HG02642 (cell line): ENCODE measurements at regions not wholly inside any gene's neighbourhood (a gene's known extent, or its start where the extent isn't known, plus 50 kb on each side); places are given as distances from the start of the nearest gene placed in this dataset.
"Not testable (repeated sequence)": the region's sequence is repeated elsewhere in the genome, so short reads cannot be mapped to it uniquely, and the experiment has no call there.

Experiments used
- ATAC-seq: cut with Tn5 transposase; IDR thresholded peaks from one replicate; pipeline ENCODE4 v1.9.1; 2021; ENCODE audit warnings: mild to moderate bottlenecking; ENCODE audit not compliant: unreplicated experiment, poor library complexity

DNA sequence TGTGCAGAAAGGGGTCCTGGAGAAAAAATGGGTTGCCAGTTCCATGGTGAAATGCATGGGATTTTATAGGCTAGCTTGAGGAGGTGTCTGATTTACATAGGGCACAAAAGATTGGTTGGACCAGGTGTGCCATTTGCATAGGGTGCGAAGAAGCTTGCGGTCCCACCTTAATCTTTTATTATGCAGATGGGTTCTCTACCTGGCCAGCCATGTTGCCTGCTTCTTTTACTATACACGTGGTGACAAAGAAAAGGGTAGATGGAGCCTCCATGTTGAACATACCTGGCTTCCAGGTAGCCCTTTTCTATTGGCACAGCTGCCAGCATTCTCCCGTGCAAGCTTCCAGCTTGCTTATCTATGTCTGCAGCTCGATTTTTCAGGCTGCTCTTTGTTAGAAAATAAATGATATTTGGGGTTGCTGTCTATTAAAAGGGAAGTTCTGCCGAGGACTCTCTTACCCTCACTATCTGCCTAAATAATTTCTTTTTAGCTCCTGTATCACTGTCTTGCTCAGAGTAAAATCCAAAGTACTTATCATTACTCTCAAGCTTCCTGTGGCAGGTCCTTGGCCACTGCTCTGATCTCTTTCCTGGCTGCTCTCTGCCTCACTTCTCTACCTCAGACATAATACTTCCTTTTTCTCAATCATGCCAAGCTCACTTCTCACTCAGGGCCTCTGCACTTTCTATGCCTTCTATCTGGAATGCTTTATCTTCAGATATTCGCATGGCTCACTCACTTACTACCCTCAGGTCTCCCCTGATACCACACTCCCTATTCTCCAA lies 216.0 kb upstream of the DAAM1 start:
- no peak for ATAC-seq

DNA sequence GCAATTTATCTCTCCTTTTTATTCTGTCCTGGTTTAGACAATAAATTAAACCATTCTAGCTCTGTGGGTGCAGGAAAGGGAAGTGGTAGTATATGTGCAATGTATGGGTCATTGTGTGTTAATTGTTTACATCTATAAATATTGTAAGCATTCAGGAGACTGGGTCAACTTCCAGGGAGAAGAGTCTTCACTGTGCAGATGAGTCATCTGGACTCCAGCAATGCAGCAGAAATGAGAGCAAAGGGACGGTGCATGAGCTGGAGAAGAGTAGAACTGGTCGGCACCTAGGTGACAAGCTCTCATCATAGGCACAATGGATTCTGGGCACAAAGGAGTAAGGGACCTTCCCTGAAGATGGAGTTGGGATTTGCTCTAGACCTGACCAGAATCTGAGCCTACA lies 211.1 kb upstream of the DAAM1 start:
- no peak for ATAC-seq

DNA sequence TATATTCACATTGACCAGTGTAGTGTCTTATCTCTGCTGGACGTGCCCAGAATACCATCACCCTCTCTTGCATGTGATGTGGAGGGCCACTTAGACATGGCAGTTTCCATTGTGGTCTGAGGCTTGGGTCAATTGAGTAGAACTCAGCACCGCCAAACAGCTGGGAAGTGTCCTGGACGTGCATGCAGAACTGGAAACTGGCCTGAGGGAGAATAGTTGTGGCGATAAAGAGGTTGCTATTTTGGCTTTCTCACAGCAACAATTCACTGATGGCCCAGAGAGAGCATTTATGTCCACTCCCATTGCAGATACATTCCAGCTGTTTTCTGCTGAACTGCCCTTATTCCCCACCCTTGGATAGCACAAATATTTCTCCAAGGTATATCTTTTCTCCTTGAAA lies 210.1 kb upstream of the DAAM1 start:
- no peak for ATAC-seq

DNA sequence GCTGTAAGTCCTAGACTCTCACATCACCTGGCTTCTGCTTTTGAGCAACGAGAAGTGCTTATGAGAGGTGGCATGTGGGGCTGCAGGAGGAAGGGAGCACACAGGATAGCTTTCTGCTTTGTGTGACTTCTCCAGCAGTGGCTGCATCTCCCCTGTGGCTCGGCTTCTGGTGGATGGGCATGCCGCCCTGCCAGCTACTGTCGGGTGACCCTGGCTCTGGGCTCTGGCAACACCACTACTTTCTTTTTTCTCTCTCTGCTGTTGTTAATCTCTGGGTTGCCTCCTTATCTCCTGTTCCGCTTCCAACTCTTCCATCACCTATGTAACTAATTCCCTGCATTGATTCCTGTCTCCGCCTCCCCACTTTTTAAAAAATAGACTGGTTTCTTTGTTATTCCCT lies 209.1 kb upstream of the DAAM1 start:
- no peak for ATAC-seq

DNA sequence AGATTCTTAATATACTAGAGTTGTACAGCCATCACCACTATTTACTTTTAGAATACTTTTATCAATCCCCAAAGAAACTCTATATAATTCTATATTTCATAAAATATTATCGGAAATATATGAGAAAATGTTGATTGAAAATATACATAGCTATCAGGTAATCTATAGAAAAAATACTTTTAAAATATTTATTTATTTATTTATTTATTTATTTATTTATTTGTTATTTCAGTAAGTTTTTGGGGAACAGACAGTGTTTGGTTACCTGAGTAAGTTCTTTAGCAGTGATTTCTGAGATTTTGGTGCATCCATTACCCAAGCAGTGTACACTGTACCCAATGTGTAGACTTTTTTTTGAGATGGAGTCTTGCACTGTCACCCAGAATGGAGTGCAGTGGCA lies 206.6 kb upstream of the DAAM1 start:
- ATAC-seq = no peak

DNA sequence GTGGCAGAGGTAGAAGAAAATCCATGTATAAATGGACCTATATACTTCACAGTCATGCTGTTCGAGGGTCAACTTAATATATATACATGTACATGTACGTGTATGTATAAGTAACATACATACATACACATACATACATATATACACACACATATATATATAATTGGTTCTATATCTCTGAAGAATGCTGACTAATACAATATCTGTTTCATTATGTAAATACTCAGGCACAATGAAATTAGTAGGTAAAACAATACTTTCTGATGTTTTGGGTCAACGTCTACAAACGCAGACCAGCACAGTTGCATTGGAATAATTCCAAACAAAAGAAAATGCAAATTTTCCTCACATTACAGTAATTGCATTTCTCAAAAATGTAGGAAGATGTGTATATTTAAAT lies 202.7 kb upstream of the DAAM1 start:
- ATAC-seq = no peak

DNA sequence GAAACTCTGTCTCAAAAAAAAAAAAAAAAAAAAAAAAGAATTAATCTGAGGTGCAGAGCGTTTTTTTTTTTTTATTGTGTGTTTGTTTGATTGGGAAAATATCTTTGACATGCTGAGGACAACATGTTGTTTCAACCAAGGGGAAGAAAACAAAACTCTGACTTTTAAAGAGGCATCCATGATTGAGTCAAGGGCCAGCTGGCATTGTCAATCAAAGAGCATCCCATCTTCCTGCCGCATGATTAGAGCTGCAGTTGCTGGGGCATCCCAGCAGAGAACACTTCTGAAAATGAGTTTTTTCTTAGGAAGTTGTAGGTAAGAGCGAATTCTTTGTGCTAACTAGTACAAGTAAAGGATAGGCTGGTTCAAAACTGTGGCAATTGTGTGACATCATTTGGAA lies 200.9 kb upstream of the DAAM1 start:
- ATAC-seq = no peak

DNA sequence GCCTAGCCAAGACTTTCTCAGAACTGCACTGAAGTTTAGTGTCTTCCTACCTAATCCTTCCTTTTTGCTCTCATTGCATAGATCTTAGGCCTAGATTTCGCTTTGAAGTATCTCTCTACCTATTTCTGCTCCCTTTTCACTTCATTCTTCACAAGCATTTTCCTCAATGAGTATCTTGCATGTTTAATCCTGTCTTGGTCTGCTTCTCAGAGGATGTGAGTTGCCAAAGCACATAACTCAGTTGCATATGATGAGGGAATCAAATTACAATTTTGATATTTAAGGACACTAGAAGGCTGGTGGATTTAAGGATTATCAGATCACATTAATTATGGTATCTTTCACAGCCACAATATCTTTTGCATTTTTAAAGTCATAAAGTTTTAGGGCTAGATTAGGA lies 195.5 kb upstream of the DAAM1 start:
- no peak for ATAC-seq

DNA sequence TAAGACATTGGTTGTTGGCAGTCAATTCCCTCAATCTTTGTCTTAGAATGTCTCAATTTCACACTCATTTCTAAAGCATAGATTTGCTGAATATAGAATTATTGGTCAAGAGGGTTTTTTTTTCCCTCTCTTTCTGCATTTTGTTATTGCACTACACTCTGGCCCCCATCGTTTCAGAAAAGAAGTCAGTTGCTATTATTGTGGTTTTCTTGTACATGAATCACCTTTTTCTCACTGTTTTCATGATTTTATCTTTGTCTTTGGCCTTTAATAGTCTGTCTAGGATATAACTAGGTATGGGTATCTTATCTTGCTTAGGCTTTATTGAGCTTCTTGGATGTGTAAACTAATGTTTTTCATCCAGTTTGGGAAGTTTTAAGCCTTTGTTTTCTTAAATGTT lies 194.3 kb upstream of the DAAM1 start:
- ATAC-seq = no peak

DNA sequence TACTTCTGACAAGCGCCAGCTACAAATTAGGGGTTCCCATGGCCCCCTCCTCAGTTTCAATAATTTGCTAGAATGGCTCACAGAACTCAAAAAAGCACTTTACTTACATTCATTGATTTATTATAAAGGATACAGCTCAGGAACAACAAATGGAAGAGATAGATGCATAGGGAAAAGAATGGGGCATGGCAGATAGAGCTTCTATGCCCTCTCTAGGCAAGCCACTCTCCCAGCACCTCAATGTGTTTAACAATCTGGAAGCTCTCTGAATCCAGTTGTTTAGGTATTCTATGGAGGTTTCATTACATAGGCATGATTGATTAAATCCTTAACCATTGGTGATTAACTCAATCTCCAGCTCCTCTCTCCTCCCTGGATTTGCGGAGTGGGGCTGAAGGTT lies 184.5 kb upstream of the DAAM1 start:
- ATAC-seq = no peak

DNA sequence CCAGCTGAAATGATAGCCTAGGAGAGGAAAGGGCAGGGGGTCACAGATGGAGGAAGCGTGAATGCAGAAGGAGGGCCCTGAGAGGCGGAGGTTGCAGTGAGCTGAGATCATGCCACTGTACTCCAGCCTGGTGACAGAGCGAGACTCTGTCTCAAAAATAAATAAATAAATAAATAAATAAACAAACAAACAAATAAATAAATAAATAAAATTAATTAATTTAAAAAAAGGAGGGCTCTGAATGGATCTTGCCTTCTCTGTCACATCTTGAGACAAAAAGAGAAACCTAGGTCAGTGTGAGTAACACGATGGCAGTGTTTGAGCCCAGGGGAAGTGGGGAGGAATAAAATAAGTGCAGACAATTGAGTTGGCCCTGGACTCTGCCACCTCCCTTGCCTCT lies 182.3 kb upstream of the DAAM1 start:
- ATAC-seq = not testable (repeated sequence)

DNA sequence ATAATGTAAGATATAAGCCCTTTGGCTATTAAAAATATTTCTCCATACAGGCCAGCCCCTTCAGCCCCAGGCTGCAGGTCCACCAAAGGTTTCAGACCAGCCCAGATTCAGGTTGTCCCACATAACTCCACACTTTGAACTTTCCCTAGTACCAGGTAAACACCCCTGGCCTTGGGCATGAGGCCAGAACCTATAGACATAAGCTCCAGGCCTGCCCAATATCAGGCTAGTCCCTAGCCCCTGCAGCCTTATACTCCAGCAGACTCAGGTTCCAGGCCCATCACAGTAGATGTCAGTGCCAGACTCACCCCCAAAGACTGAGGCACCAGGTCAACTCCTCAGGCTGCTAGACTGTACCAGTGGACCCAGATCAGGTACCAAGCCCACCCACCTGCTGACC lies 178.5 kb upstream of the DAAM1 start:
- ATAC-seq = no peak

DNA sequence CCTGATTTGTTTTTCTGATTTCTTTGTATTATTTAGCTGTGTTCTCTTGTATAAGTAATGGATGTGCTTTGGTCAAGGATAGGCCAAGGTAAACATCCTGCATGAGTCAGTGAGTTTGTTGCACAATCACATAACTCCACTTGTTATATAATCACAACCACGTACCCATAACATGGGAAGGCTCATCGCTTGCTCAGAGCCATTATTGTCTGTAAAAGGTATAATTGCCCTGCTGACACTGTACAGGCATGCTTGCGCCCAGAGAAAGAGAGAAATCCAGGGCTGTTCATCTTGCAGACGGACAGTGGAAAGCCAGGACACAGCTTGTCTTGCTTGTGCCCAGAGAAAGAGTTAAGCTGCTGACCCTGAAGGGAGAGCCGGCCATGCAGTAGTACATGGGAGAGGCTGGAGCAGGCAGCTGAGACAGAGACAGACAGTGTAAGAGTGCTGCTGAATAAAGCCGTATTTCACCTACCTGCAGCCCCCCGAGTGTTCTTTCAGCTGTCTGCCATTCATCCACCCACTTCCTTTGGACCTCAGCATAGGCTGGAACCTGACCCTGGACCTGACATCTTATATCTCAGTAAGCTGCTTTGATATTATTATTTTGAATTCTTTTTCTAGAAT lies 174.7 kb upstream of the DAAM1 start:
- no peak for ATAC-seq

DNA sequence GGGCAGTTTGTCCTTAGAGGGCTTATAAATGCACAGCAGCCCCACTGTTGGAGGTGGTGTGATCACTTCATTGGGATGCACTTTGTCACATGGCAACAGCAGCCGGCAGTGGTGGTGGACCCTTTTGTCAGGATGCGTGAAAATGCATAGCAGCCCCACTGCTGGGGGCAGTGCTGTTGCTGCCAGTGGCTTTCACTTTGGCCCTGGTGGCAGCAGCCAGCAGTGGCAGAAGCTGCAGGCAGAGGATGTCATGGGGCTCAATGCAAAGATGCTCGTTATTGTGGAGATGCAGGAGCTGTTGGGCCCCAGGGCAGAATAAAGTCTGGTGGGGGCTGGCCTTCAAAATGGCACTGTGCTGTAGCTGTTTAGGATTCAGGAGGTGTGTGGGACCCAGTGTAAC lies 173.0 kb upstream of the DAAM1 start:
- ATAC-seq = no peak

DNA sequence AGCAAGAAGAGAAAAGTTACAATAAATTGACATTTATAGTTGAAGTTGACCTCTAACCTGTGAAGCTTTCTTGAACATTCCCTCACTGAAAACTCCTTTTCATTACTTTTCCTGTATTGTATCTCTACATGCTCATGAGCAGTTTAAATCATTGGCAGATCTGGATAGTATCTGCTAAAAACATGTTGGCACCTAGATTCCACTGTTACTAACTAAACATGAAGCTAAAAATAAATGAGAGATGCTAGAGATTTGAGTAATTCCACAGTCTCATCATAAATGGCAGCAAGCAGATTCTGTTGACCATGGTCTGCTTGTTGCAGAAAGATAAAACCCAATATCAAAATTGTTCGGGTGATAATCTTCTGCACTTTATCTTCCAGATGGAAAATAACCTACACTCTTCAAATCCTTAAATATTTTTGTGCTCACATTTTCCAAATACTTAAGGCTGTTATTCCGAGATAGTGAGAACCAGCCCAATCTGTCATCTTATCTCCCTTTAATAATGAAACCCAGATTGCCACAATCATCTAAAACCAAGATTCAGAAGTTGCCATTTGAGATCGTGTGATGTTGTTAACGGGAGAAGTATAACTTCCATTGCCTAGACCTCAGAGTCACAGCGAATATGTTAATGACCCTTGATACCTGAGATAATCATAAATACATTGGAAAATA lies 171.0 kb upstream of the DAAM1 start:
- no peak for ATAC-seq

DNA sequence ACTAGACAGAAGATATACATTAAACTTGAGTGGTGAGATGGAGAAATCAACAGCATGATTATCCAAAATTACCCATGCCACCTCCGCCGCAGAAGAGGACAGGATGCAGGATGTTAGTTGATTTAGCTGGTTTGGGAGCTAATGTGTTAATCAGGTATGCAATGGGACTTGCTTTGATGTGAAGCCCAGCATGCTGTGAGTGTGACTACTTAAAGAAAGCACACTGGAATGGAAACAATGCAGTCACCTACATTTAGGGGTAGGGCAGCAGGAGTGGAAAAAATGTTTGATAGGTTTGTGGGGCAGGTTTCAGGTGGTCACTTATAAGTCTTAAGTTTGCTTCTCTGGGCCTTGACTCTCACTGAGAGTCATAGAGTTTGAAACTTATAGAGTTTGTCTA lies 170.0 kb upstream of the DAAM1 start:
- no peak for ATAC-seq

DNA sequence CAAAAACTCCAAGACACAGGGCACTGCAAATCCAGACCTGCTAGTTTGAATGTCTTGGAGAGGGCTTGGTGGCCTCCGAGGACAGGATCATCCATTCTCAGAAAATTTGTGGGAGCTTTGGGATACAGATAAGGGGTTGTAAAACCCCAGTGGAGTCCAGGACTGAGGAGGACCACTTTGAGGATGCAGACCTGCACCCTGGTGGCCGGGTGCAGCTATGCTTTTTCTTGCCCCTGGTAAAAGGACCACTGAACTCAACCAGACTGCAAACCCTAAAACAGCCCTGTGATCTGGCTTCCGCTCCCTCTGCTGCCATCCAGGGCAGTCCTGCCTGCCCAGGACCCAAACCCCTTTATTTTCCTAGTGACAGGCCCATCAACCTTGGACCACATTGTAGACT lies 169.5 kb upstream of the DAAM1 start:
- no peak for ATAC-seq

DNA sequence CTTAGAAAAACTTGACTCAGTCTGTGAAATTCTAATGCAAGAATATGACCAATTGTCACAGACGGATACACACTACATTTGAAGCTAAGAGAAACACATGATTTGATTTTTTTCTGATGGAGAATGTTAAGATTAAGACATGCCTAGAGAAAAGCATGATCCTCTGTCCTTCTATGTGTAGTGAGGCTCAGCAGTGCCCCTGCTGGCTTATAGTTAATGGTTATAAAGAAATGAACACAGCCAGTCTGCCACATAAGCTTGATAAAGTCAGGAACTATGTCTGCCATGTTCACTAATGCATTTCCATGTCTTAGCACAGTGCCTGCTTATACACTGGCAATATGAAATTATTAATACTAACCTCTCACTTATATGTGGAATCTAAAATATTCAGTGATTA lies 168.1 kb upstream of the DAAM1 start:
- no peak for ATAC-seq

DNA sequence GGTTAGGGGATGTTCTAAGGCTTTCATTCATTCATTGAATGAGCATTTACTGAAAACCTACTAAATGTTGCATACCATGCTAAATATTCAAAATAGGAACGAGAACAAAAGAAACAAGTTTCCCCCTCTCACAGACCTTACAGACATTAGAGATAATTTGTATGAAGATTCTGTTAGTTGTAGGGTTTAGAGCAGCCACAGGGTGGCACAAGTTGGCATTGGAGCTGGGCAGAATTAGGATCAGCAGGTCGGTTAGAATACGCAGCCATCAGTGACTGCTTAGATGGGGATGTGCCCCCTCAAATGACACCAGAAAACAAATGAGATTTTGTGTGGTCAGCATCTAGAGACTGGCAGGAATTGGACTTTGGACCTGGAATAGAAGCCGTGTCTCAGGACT lies 166.3 kb upstream of the DAAM1 start:
- no peak for ATAC-seq

DNA sequence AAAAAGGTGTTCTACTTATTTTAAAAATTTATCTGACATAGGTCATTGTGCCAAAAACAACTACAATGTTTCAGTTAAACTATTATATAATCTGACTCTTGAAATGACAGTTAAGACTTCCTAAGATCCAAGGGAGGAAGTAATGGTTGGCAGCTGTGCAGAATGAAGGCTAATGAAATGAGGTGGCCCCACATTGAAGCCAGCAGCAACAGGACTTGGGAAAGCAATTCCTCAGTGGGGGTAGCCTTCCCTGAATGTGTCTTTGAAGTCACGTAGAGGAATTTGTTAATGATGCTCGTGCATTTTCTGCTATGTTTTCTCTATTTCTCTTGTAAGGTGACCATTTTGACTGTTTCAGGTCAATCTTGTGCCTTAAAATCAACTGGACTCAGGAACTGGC lies 162.4 kb upstream of the DAAM1 start:
- ATAC-seq = no peak

DNA sequence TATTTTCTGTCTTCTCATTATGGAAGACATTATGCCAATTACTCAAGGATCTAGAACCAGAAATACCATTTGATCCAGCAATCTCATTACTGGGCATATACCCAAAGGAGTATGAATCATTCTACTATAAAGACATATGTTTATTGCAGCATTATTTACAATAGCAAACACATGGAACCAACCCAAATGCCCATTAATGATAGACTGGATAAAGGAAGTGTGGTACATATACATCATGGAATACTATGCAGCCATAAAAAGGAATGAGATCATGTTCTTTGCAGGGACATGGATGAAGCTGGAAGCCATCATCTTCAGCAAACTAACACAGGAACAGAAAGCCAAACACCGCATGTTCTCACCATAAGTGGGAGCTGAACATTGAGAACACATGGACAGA lies 161.8 kb upstream of the DAAM1 start:
- ATAC-seq = not testable (repeated sequence)
